ENCODE measurements at regions not wholly inside any gene's neighbourhood (a gene's known extent, or its start where the extent isn't known, plus 50 kb on each side); places are given as distances from the start of the nearest gene placed in this dataset.

- TF ChIP-seq CTCF (IDR thresholded peaks at IDR 0.05) (no peak), POLR2AphosphoS5 (IDR thresholded peaks at IDR 0.05) (no peak), POLR2A (IDR thresholded peaks at IDR 0.05) (no peak)
Measured at GRCh38 chrX:68927178-68927577, 98.4 kb downstream of the EFNB1 start.

Measured in stomach (tissue), 4 donors.